SU-DHL-6 (cell line): ENCODE measurements at regions not wholly inside any gene's neighbourhood (a gene's known extent, or its start where the extent isn't known, plus 50 kb on each side); places are given as distances from the start of the nearest gene placed in this dataset.

Source experiments
- H2AFZ ChIP-seq: fragments of 200-600 bp; sonication (generic); 2 replicates; pipeline ENCODE4 v1.6.1; 2014; ENCODE audit warnings: low read depth, mild to moderate bottlenecking, moderate library complexity, mixed read lengths, antibody characterized with exemption, low read length; ENCODE audit not compliant: severe bottlenecking
- H3F3A ChIP-seq: fragments of 200-600 bp; shearing (Covaris generic); 2 replicates; pipeline ENCODE4 v1.6.0; 2016; ENCODE audit warnings: antibody characterized with exemption, mild to moderate bottlenecking; ENCODE audit not compliant: insufficient read depth
- H3K27ac ChIP-seq: fragments of 200-600 bp; sonication (generic); 2 replicates; pipeline ENCODE4 v1.5.1; 2016; ENCODE audit warnings: low read depth, mild to moderate bottlenecking, low read length, moderate library complexity, mixed read lengths
- H3K27me3 ChIP-seq: fragments of 200-600 bp; sonication (generic), shearing (Covaris generic); 2 replicates; pipeline ENCODE4 v1.6.0; 2014; ENCODE audit warnings: mild to moderate bottlenecking, low read length
- H3K36me3 ChIP-seq: fragments of 200-600 bp; sonication (generic); 2 replicates; pipeline ENCODE4 v1.6.1; 2014; ENCODE audit warnings: mild to moderate bottlenecking, low read length, mixed read lengths
- H3K4me2 ChIP-seq: fragments of 300-600, 200-600 bp; shearing (Covaris generic), sonication (generic); 2 replicates; pipeline ENCODE4 v1.6.0; 2014; ENCODE audit warnings: low read length, low read depth, mild to moderate bottlenecking; ENCODE audit not compliant: poor library complexity, severe bottlenecking
- H3K4me3 ChIP-seq: fragments of 200-600 bp; sonication (generic); 2 replicates; pipeline ENCODE4 v1.5.1; 2014; ENCODE audit warnings: antibody characterized with exemption, low read length, mild to moderate bottlenecking, mixed read lengths; ENCODE audit not compliant: insufficient read depth, poor library complexity, severe bottlenecking
- H3K79me2 ChIP-seq: fragments of 200-600 bp; sonication (generic); 2 replicates; pipeline ENCODE4 v1.6.1; 2014; ENCODE audit warnings: mild to moderate bottlenecking, low read length, moderate library complexity; ENCODE audit not compliant: insufficient read depth
- H3K9ac ChIP-seq: fragments of 200-600 bp; sonication (generic); 2 replicates; pipeline ENCODE4 v1.7.0; 2014; ENCODE audit warnings: mild to moderate bottlenecking, low read length
- H3K9me2 ChIP-seq: fragments of 200-600 bp; sonication (generic); replicated peaks from 2 replicates; pipeline ENCODE4 v1.6.1; 2014; ENCODE audit warnings: low read length; ENCODE audit not compliant: insufficient read depth
- H3K9me3 ChIP-seq: fragments of 200-600 bp; sonication (generic); 2 replicates; pipeline ENCODE4 v1.6.1; 2014; ENCODE audit warnings: low read length, mixed read lengths; ENCODE audit not compliant: insufficient read depth
- H4K20me1 ChIP-seq: fragments of 200-600 bp; sonication (generic); 2 replicates; pipeline ENCODE4 v1.6.1; 2014; ENCODE audit warnings: low read depth, mild to moderate bottlenecking, antibody characterized with exemption, low read length, moderate library complexity, mixed read lengths
- EZH2phosphoT487 ChIP-seq: fragments of 200-600 bp; sonication (generic), shearing (Covaris generic); conservative IDR thresholded peaks from 2 replicates; pipeline ENCODE4 v1.6.1; 2018; ENCODE audit warnings: mild to moderate bottlenecking, antibody characterized with exemption, low read length, moderate library complexity, mixed read lengths
- TF ChIP-seq, protein P1 (sequence below): fragments of 200-600 bp; sonication (generic); IDR thresholded peaks from one replicate; pipeline ENCODE4 v1.5.1; 2017; ENCODE audit warnings: antibody characterized with exemption, mild to moderate bottlenecking, low read length, moderate library complexity; ENCODE audit not compliant: insufficient read depth, poor library complexity, severe bottlenecking

DNA sequence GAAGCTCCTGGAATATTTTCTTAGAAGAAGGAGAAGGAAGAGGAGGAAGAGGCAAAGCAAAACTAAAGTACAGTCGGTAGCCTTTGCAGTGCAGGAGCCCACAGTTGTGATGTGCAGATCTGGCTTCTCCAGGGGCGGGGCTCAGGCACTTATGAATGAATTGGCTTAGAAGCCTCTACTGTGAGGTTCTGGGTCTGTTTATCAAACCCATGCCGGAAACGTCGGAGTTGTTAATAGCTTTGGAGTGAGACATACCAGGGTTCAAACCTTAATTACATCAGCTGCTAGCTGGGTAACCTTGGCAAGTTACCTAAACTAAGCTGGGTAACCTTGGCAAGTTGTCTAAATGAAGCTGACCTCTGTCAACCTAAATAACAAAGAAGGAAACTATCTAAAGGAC lies 89.3 kb upstream of the PITRM1 start:
- Histone ChIP-seq H4K20me1 (no peaks in the 10 kb centered on the region), H3K9me3 (no peaks in the 10 kb centered on the region), H3K4me2 (no peak overlapping the region), H3K9ac (no peak overlapping the region), H3K27me3 (no peaks in the 10 kb centered on the region), H3K36me3 (no peaks in the 10 kb centered on the region), H2AFZ (no peak overlapping the region), H3F3A (no peaks in the 10 kb centered on the region), H3K9me2 (no peaks in the 10 kb centered on the region), H3K79me2 (no peaks in the 10 kb centered on the region), H3K27ac (no peak overlapping the region), H3K4me3 (no peak overlapping the region)
- TF ChIP-seq EZH2phosphoT487 = no peak
- TF ChIP-seq, protein P1, sequence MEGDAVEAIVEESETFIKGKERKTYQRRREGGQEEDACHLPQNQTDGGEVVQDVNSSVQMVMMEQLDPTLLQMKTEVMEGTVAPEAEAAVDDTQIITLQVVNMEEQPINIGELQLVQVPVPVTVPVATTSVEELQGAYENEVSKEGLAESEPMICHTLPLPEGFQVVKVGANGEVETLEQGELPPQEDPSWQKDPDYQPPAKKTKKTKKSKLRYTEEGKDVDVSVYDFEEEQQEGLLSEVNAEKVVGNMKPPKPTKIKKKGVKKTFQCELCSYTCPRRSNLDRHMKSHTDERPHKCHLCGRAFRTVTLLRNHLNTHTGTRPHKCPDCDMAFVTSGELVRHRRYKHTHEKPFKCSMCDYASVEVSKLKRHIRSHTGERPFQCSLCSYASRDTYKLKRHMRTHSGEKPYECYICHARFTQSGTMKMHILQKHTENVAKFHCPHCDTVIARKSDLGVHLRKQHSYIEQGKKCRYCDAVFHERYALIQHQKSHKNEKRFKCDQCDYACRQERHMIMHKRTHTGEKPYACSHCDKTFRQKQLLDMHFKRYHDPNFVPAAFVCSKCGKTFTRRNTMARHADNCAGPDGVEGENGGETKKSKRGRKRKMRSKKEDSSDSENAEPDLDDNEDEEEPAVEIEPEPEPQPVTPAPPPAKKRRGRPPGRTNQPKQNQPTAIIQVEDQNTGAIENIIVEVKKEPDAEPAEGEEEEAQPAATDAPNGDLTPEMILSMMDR = no peak

DNA sequence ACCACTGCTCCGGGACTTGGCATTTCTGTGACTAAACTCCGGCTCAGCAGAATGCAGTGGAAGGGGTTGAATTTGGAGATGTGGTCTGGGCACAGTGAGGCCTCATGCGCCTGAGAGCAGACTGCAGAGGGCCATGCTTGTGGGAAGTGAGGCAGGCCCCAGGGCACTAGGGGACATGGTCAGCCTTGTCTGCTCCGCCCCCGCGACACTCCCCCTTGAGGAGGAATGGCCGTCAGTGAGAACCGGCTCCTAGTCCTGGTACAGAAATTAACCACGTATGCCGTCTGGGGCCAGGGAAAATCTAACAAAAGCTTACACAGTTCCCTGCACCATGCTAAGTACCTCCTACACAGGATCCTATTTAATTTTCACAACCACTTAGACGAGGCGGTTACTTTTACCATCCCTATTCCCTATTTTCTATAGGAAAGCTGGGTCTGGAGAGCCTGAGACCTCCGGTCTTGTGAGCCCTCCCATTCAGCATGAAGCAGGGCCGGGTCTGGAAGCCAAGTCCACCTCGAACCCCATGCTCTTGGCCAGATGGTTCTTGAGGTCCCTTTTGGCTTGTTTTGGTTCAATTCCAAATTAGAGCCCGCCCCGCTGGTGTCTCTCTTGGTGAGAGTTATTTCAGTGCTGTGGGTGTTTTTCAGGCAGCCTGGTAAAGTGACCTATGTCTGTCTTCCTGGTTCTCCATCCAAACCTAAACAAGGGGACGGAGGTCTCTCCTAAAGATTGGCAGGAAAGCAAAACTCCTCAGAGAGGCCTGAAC lies 87.7 kb upstream of the PITRM1 start:
- Histone ChIP-seq H4K20me1 (no peaks in the 10 kb centered on the region), H3K79me2 (no peaks in the 10 kb centered on the region), H3K9ac (no peak overlapping the region), H3K4me3 (no peak overlapping the region), H3K9me2 (no peaks in the 10 kb centered on the region), H3K4me2 (no peak overlapping the region), H3K36me3 (no peaks in the 10 kb centered on the region), H2AFZ (no peak overlapping the region), H3K9me3 (no peaks in the 10 kb centered on the region), H3K27me3 (no peaks in the 10 kb centered on the region), H3F3A (no peaks in the 10 kb centered on the region), H3K27ac (no peak overlapping the region)
- no peak for TF ChIP-seq EZH2phosphoT487
- TF ChIP-seq, protein P1 = no peak

DNA sequence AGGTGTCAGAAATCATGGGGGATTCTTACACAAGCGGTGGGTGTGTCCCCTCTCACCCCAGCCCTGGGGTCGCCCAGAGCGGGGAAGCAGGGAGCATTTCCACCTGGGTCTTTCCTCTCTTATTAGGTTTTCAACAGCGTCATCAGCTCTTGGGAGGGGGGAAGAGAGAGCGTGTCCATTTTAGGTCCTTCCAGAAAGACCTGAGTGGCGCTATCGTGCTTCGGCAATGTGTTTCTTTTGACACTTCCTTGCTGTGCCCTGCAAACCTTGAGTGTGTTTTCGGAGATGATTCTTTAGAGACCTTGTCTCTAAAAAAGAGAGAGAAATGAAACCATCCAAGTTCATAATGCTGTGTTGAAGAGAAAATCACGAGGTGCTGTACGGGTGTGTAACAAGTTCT lies 86.9 kb upstream of the PITRM1 start:
- Histone ChIP-seq H2AFZ (no peak overlapping the region), H3K9ac (no peak overlapping the region), H3K27ac (no peak overlapping the region), H3K9me3 (no peaks in the 10 kb centered on the region), H3K36me3 (no peaks in the 10 kb centered on the region), H3K27me3 (no peaks in the 10 kb centered on the region), H3K4me3 (no peak overlapping the region), H3F3A (no peaks in the 10 kb centered on the region), H3K79me2 (no peaks in the 10 kb centered on the region), H3K9me2 (no peaks in the 10 kb centered on the region), H4K20me1 (no peaks in the 10 kb centered on the region), H3K4me2 (no peak overlapping the region)
- TF ChIP-seq, protein P1 = no peak
- TF ChIP-seq EZH2phosphoT487 = no peak
